ENCODE measurements at regions not wholly inside any gene's neighbourhood (a gene's known extent, or its start where the extent isn't known, plus 50 kb on each side); places are given as distances from the start of the nearest gene placed in this dataset.

DNA sequence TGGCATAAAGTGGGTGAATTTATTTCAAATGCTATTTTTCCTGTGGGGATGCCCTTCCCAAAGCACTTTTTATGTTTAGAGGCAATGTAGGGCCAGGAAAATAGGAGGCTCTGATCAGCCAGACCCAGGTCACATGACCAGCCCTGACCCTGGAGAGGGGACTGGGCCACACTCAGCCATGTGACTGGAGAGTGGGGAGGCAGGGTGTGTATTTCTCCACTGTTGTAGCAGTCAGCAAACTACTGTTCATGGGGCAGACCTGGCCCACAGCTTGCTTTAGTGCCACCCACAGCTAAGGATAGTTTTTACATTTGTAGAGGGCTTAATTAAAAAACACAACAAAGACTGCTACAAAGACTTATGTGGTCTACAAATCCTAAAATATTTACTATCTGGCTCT, 153.8 kb downstream of the ACTL8 start:
- no peaks in the 10 kb centered on the region for H3K36me3 ChIP-seq
- no peaks in the 10 kb centered on the region for H3K27me3 ChIP-seq
- no peak overlapping the region for H3K4me3 ChIP-seq (ENCODE audit: low read depth, low read length)
- DNase-seq: no peak
- H3K4me1 ChIP-seq: no peaks in the 10 kb centered on the region
- TF ChIP-seq CTCF (IDR thresholded peaks at IDR 0.05; ENCODE audit: low read depth, low read length): no peak
- no peaks in the 10 kb centered on the region for H3K9me3 ChIP-seq

DNA sequence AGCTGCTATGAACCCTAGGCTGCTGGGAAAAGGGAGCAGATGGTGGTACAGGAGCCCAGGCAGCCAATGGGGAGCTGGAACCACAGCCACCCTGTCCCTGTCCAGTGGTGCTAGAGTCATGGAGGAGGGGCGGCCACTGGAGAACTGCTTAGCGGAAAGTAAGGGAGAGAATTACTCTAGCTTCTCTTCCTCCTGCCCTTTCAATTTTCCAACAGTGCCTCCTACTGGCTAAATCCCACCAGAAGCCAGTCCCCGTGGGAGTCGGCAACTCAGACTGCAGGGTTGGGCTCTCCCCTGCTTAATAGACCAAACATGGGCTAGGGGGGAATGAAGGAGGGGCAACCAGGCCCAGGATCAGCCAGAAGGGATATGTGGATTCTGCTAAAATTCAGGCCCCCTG, 154.5 kb downstream of the ACTL8 start:
- H3K36me3 ChIP-seq: no peaks in the 10 kb centered on the region
- peak; percentile 25 for DNase-seq
- no peaks in the 10 kb centered on the region for H3K27me3 ChIP-seq
- H3K4me1 ChIP-seq: no peaks in the 10 kb centered on the region
- peak; percentile 45 for TF ChIP-seq CTCF (IDR thresholded peaks at IDR 0.05; ENCODE audit: low read depth, low read length)
- no peak overlapping the region for H3K4me3 ChIP-seq (ENCODE audit: low read depth, low read length)
- no peaks in the 10 kb centered on the region for H3K9me3 ChIP-seq

DNA sequence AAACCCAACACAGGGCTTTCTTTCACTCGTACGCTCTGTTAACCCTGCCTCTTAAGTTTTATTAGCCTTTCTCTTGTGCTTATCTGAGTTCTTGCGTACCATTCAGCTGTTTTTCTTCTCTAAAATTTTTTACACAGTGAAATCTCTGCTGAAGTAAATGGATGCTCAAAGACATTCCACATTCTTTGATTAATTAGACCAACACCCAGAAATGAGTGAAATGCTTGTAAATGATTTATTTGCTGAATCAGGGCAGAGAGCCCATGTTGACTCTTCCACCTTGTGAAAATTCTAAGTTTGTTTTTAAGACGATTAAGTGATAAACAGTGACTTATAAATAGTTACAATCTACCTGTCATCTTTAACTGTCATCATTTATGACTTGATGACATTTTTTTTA, 156.7 kb downstream of the ACTL8 start:
- Histone ChIP-seq H3K36me3 (no peaks in the 10 kb centered on the region), H3K4me1 (no peaks in the 10 kb centered on the region), H3K4me3 (ENCODE audit: low read depth, low read length) (no peak overlapping the region), H3K27me3 (no peaks in the 10 kb centered on the region), H3K9me3 (no peaks in the 10 kb centered on the region)
- DNase-seq: no peak
- no peak for TF ChIP-seq CTCF (IDR thresholded peaks at IDR 0.05; ENCODE audit: low read depth, low read length)

- no peaks in the 10 kb centered on the region for H3K27me3 ChIP-seq
- H3K36me3 ChIP-seq: no peaks in the 10 kb centered on the region
- no peak for TF ChIP-seq CTCF (IDR thresholded peaks at IDR 0.05; ENCODE audit: low read depth, low read length)
- no peaks in the 10 kb centered on the region for H3K4me1 ChIP-seq
- no peaks in the 10 kb centered on the region for H3K9me3 ChIP-seq
- H3K4me3 ChIP-seq (ENCODE audit: low read depth, low read length): no peak overlapping the region
- no peak for DNase-seq
Measured at GRCh38 chr1:17912491-17912890, 157.4 kb downstream of the ACTL8 start.

DNA sequence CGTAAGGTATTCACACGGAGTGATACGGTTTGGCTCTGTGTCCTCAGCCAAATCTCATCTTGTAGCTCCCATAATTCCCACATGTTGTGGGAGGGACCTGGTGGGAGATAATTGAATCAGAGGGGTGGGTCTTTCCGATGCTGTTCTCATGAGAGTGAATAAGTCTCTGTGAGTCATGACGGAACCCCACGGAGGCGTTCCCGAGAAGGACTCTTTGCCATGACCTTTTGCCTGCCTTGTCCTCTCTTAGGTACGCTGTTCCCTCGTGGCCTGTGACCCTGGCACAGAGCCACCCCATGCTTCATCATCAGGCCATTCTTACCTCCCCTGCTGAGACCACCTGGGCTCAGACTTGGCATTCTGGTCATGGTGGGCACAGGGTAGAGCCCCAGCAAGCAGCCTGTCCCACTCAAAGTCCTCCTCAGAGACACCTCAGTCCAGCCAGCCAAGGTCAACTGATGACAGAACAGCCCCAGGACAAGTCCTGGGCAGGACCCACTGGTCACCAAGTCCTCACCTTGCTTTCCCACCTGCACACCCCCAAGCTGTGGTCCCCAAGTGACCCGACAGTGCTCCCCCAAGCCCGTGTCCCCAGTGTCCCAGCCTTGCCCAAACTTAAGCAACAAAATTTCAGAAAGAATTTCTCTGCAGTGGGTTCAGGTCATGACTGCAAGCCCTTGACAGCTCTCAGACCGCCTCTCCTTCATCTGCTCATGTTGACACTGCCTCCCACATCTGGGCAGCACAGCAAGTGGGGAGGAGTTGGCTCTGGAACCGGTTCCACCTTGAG, 158.4 kb downstream of the ACTL8 start:
- no peak for TF ChIP-seq CTCF (IDR thresholded peaks at IDR 0.05; ENCODE audit: low read depth, low read length)
- Histone ChIP-seq H3K9me3 (no peaks in the 10 kb centered on the region), H3K27me3 (no peaks in the 10 kb centered on the region), H3K36me3 (no peaks in the 10 kb centered on the region), H3K4me1 (no peaks in the 10 kb centered on the region), H3K4me3 (ENCODE audit: low read depth, low read length) (peak overlapping the region; percentile 19; the same call in 1 of the 2 replicates)
- peak; percentile 38 for DNase-seq

DNA sequence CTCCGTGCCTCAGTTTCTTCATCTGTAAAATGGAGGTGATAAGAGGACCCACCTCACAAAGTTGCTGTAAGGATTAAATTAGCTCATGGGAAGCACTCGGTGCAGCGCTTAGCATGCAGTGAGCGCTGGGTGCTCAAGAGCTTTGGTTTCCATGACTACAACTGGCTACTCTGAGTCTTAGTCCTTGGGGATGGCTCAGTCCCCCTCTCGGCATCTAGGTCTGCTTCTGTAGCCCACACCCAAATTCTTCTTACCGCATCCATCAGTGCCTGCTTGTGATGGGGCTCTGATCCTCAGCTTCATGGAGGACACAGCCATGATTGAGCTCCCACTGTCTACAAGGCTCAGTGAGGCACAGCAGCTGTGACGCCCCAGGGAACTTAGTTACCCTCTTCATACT, 159.0 kb downstream of the ACTL8 start:
- TF ChIP-seq CTCF (IDR thresholded peaks at IDR 0.05; ENCODE audit: low read depth, low read length): no peak
- Histone ChIP-seq H3K4me1 (no peaks in the 10 kb centered on the region), H3K27me3 (no peaks in the 10 kb centered on the region), H3K36me3 (no peaks in the 10 kb centered on the region), H3K4me3 (ENCODE audit: low read depth, low read length) (no peak overlapping the region), H3K9me3 (no peaks in the 10 kb centered on the region)
- DNase-seq: no peak
